Kidney glomerular epithelial cell (primary cell): ENCODE measurements at regions not wholly inside any gene's neighbourhood (a gene's known extent, or its start where the extent isn't known, plus 50 kb on each side); places are given as distances from the start of the nearest gene placed in this dataset.
"Not testable (repeated sequence)": the region's sequence is repeated elsewhere in the genome, so short reads cannot be mapped to it uniquely, and the experiment has no call there.

Source experiments
- DNase-seq: peaks from one replicate; lab custom pipeline; 2025; lab: John Stamatoyannopoulos, UW

GRCh38 chr16:7278636-7279035 is 54.0 kb upstream of the RBFOX1 start:
- no peak for DNase-seq

- DNase-seq, result no peak
Observed at GRCh38 chr16:7272567-7273158, 60.0 kb upstream of the RBFOX1 start.

- no peak for DNase-seq
Observed at GRCh38 chr16:7271486-7271885, 61.2 kb upstream of the RBFOX1 start.

- DNase-seq, result no peak
Observed at GRCh38 chr16:7270823-7271222, 61.8 kb upstream of the RBFOX1 start.

- no peak for DNase-seq
Observed at GRCh38 chr16:7270006-7270405, 62.6 kb upstream of the RBFOX1 start.

- peak; percentile 31 for DNase-seq
Observed at GRCh38 chr16:7268182-7268581, 64.5 kb upstream of the RBFOX1 start.

- no peak for DNase-seq
Observed at GRCh38 chr16:7257016-7257415, 75.6 kb upstream of the RBFOX1 start.

- peak; percentile 0 for DNase-seq
Observed at GRCh38 chr16:7246578-7246977, 86.1 kb upstream of the RBFOX1 start.

GRCh38 chr16:7239547-7239946 is 93.1 kb upstream of the RBFOX1 start:
- no peak for DNase-seq

GRCh38 chr16:7236824-7237410 is 95.7 kb upstream of the RBFOX1 start:
- no peak for DNase-seq

GRCh38 chr16:7233975-7234374 is 98.7 kb upstream of the RBFOX1 start:
- DNase-seq, result no peak

- no peak for DNase-seq
Observed at GRCh38 chr16:7231762-7232161, 100.9 kb upstream of the RBFOX1 start.

- not testable (repeated sequence) for DNase-seq
Observed at GRCh38 chr16:7229433-7230218, 103.0 kb upstream of the RBFOX1 start.

- no peak for DNase-seq
Observed at GRCh38 chr16:7227229-7227721, 105.4 kb upstream of the RBFOX1 start.

- no peak for DNase-seq
Observed at GRCh38 chr16:7221157-7221556, 111.5 kb upstream of the RBFOX1 start.

- no peak for DNase-seq
Observed at GRCh38 chr16:7218936-7219335, 113.7 kb upstream of the RBFOX1 start.

GRCh38 chr16:7217797-7218196 is 114.8 kb upstream of the RBFOX1 start:
- DNase-seq, result no peak

- DNase-seq, result no peak
Observed at GRCh38 chr16:7216719-7217118, 115.9 kb upstream of the RBFOX1 start.

- no peak for DNase-seq
Observed at GRCh38 chr16:7211781-7212180, 120.9 kb upstream of the RBFOX1 start.

GRCh38 chr16:7209598-7209997 is 123.0 kb upstream of the RBFOX1 start:
- no peak for DNase-seq

- no peak for DNase-seq
Observed at GRCh38 chr16:7206469-7206868, 126.2 kb upstream of the RBFOX1 start.

GRCh38 chr16:7200320-7200719 is 132.3 kb upstream of the RBFOX1 start:
- no peak for DNase-seq

- peak; percentile 6 for DNase-seq
Observed at GRCh38 chr16:7185689-7186088, 147.0 kb upstream of the RBFOX1 start.
